H1 (cell line): ENCODE measurements at regions not wholly inside any gene's neighbourhood (a gene's known extent, or its start where the extent isn't known, plus 50 kb on each side); places are given as distances from the start of the nearest gene placed in this dataset.

Experiments
- ATF3 ChIP-seq: IDR thresholded peaks from 2 replicates; pipeline ENCODE4 v1.6.1; 2011; ENCODE audit warnings: low read depth, mild to moderate bottlenecking, low read length; ENCODE audit not compliant: insufficient read depth
- EZH2 ChIP-seq: fragments of 200-600 bp; sonication (generic); IDR thresholded peaks from 2 replicates; pipeline ENCODE4 v1.7.1; 2012; ENCODE audit warnings: low read depth, mild to moderate bottlenecking, moderate library complexity, low read length, inconsistent platforms; ENCODE audit not compliant: severe bottlenecking
- JUND ChIP-seq: IDR thresholded peaks from 2 replicates; pipeline ENCODE4 v1.6.1; 2011; ENCODE audit warnings: mild to moderate bottlenecking, improper control_type of control experiment, low read length
- MAX ChIP-seq: IDR thresholded peaks from 2 replicates; pipeline ENCODE4 v1.6.1; 2012; ENCODE audit warnings: inconsistent platforms
- NANOG ChIP-seq: IDR thresholded peaks from 2 replicates; pipeline ENCODE4 v1.6.1; 2011; ENCODE audit warnings: low read length, low read depth, mild to moderate bottlenecking, inconsistent platforms; ENCODE audit not compliant: insufficient read depth, poor library complexity, severe bottlenecking
- RAD21 ChIP-seq, 2 experiments: IDR thresholded peaks in 1 of 2; conservative IDR thresholded peaks in 1 of 2; 2 replicates each; pipeline ENCODE4 v1.6.1; 2011; ENCODE audit warnings: low read depth in 2 of 2, low read length in 2 of 2, improper control_type of control experiment in 1 of 2, inconsistent platforms in 1 of 2, mild to moderate bottlenecking in 1 of 2, moderate library complexity in 1 of 2
- TAF7 ChIP-seq: optimal IDR thresholded peaks from 2 replicates; pipeline ENCODE3; 2011; ENCODE audit warnings: low read depth, mild to moderate bottlenecking, inconsistent platforms, low read length, moderate library complexity, borderline replicate concordance
- YY1 ChIP-seq: IDR thresholded peaks from 2 replicates; pipeline ENCODE4 v1.6.1; 2011; ENCODE audit warnings: low read depth, mild to moderate bottlenecking, low read length
- TF ChIP-seq, protein P1 (sequence below), 3 experiments: IDR thresholded peaks; 1 replicate in 2 of 3; 2 replicates in 1 of 3; pipeline versions ENCODE4 v1.5.1 to v1.6.1; 2011; ENCODE audit warnings: low read length in 3 of 3, mild to moderate bottlenecking in 3 of 3, inconsistent platforms in 2 of 3, low read depth in 1 of 3, moderate library complexity in 1 of 3; ENCODE audit not compliant: insufficient read depth in 1 of 3; ENCODE audit errors: control extremely low read depth in 1 of 3

- TF ChIP-seq EZH2 (no peak), MAX (no peak), ATF3 (no peak), RAD21 (IDR thresholded peaks at IDR 0.05 in 1 of 2, conservative IDR thresholded peaks at IDR 0.05 in 1 of 2; ENCODE audit: low read depth in 2 of 2, low read length in 2 of 2) (no peak), JUND (no peak), NANOG (no peak), YY1 (no peak), TAF7 (no peak)
- TF ChIP-seq, protein P1, sequence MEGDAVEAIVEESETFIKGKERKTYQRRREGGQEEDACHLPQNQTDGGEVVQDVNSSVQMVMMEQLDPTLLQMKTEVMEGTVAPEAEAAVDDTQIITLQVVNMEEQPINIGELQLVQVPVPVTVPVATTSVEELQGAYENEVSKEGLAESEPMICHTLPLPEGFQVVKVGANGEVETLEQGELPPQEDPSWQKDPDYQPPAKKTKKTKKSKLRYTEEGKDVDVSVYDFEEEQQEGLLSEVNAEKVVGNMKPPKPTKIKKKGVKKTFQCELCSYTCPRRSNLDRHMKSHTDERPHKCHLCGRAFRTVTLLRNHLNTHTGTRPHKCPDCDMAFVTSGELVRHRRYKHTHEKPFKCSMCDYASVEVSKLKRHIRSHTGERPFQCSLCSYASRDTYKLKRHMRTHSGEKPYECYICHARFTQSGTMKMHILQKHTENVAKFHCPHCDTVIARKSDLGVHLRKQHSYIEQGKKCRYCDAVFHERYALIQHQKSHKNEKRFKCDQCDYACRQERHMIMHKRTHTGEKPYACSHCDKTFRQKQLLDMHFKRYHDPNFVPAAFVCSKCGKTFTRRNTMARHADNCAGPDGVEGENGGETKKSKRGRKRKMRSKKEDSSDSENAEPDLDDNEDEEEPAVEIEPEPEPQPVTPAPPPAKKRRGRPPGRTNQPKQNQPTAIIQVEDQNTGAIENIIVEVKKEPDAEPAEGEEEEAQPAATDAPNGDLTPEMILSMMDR (IDR thresholded peaks at IDR 0.05; ENCODE audit: control extremely low read depth in 1 of 3, insufficient read depth in 1 of 3, low read depth in 1 of 3, low read length in 3 of 3), result no peak
Measured at GRCh38 chr6:86563197-86563596, 374.1 kb upstream of the HTR1E start.
